ENCODE measurements at regions not wholly inside any gene's neighbourhood (a gene's known extent, or its start where the extent isn't known, plus 50 kb on each side); places are given as distances from the start of the nearest gene placed in this dataset.

GRCh38 chr20:11604339-11604738, 313.4 kb upstream of the BTBD3 start:
- H3K9ac ChIP-seq (ENCODE audit: low read depth in 1 of 3, low read length in 3 of 3): no peak overlapping the region
- H3K27me3 ChIP-seq (ENCODE audit: control insufficient read depth in 3 of 3, insufficient read depth in 3 of 3, low read length in 3 of 3): no peaks in the 10 kb centered on the region
- H3K9me3 ChIP-seq (ENCODE audit: control insufficient read depth in 3 of 3, low read length in 3 of 3): no peaks in the 10 kb centered on the region
- no peak overlapping the region for H3K27ac ChIP-seq (ENCODE audit: low read depth, low read length)
- H3K36me3 ChIP-seq (ENCODE audit: control insufficient read depth in 3 of 3, insufficient read depth in 3 of 3, low read length in 3 of 3): no peaks in the 10 kb centered on the region
- H3K4me3 ChIP-seq (ENCODE audit: low read length in 3 of 3): no peak overlapping the region
- H3K4me1 ChIP-seq (ENCODE audit: control insufficient read depth in 3 of 3, insufficient read depth in 3 of 3, low read length in 3 of 3): no peaks in the 10 kb centered on the region

GRCh38 chr20:11607047-11607446, 310.6 kb upstream of the BTBD3 start:
- Histone ChIP-seq H3K4me1 (ENCODE audit: control insufficient read depth in 3 of 3, insufficient read depth in 3 of 3, low read length in 3 of 3) (no peaks in the 10 kb centered on the region), H3K36me3 (ENCODE audit: control insufficient read depth in 3 of 3, insufficient read depth in 3 of 3, low read length in 3 of 3) (no peaks in the 10 kb centered on the region), H3K4me3 (ENCODE audit: low read length in 3 of 3) (no peak overlapping the region), H3K9me3 (ENCODE audit: control insufficient read depth in 3 of 3, low read length in 3 of 3) (no peaks in the 10 kb centered on the region), H3K27ac (ENCODE audit: low read depth, low read length) (no peak overlapping the region), H3K27me3 (ENCODE audit: control insufficient read depth in 3 of 3, insufficient read depth in 3 of 3, low read length in 3 of 3) (no peaks in the 10 kb centered on the region), H3K9ac (ENCODE audit: low read depth in 1 of 3, low read length in 3 of 3) (no peak overlapping the region)

GRCh38 chr20:11608736-11609135, 309.0 kb upstream of the BTBD3 start:
- Histone ChIP-seq H3K9me3 (ENCODE audit: control insufficient read depth in 3 of 3, low read length in 3 of 3) (no peaks in the 10 kb centered on the region), H3K4me1 (ENCODE audit: control insufficient read depth in 3 of 3, insufficient read depth in 3 of 3, low read length in 3 of 3) (no peaks in the 10 kb centered on the region), H3K27me3 (ENCODE audit: control insufficient read depth in 3 of 3, insufficient read depth in 3 of 3, low read length in 3 of 3) (no peaks in the 10 kb centered on the region), H3K27ac (ENCODE audit: low read depth, low read length) (no peak overlapping the region), H3K4me3 (ENCODE audit: low read length in 3 of 3) (no peak overlapping the region), H3K36me3 (ENCODE audit: control insufficient read depth in 3 of 3, insufficient read depth in 3 of 3, low read length in 3 of 3) (no peaks in the 10 kb centered on the region), H3K9ac (ENCODE audit: low read depth in 1 of 3, low read length in 3 of 3) (no peak overlapping the region)

- no peaks in the 10 kb centered on the region for H3K4me1 ChIP-seq (ENCODE audit: control insufficient read depth in 3 of 3, insufficient read depth in 3 of 3, low read length in 3 of 3)
- no peaks in the 10 kb centered on the region for H3K9me3 ChIP-seq (ENCODE audit: control insufficient read depth in 3 of 3, low read length in 3 of 3)
- H3K27me3 ChIP-seq (ENCODE audit: control insufficient read depth in 3 of 3, insufficient read depth in 3 of 3, low read length in 3 of 3): no peaks in the 10 kb centered on the region
- no peak overlapping the region for H3K9ac ChIP-seq (ENCODE audit: low read depth in 1 of 3, low read length in 3 of 3)
- H3K4me3 ChIP-seq (ENCODE audit: low read length in 3 of 3): no peak overlapping the region
- H3K27ac ChIP-seq (ENCODE audit: low read depth, low read length): no peak overlapping the region
- H3K36me3 ChIP-seq (ENCODE audit: control insufficient read depth in 3 of 3, insufficient read depth in 3 of 3, low read length in 3 of 3): no peaks in the 10 kb centered on the region
Measured at GRCh38 chr20:11624704-11625103, 293.0 kb upstream of the BTBD3 start.

GRCh38 chr20:11626551-11626950, 291.1 kb upstream of the BTBD3 start:
- Histone ChIP-seq H3K9me3 (ENCODE audit: control insufficient read depth in 3 of 3, low read length in 3 of 3) (no peaks in the 10 kb centered on the region), H3K9ac (ENCODE audit: low read depth in 1 of 3, low read length in 3 of 3) (no peak overlapping the region), H3K27me3 (ENCODE audit: control insufficient read depth in 3 of 3, insufficient read depth in 3 of 3, low read length in 3 of 3) (no peaks in the 10 kb centered on the region), H3K4me1 (ENCODE audit: control insufficient read depth in 3 of 3, insufficient read depth in 3 of 3, low read length in 3 of 3) (no peaks in the 10 kb centered on the region), H3K36me3 (ENCODE audit: control insufficient read depth in 3 of 3, insufficient read depth in 3 of 3, low read length in 3 of 3) (no peaks in the 10 kb centered on the region), H3K4me3 (ENCODE audit: low read length in 3 of 3) (no peak overlapping the region), H3K27ac (ENCODE audit: low read depth, low read length) (no peak overlapping the region)

- Histone ChIP-seq H3K36me3 (ENCODE audit: control insufficient read depth in 3 of 3, insufficient read depth in 3 of 3, low read length in 3 of 3) (no peaks in the 10 kb centered on the region), H3K27ac (ENCODE audit: low read depth, low read length) (no peak overlapping the region), H3K4me1 (ENCODE audit: control insufficient read depth in 3 of 3, insufficient read depth in 3 of 3, low read length in 3 of 3) (no peaks in the 10 kb centered on the region), H3K9me3 (ENCODE audit: control insufficient read depth in 3 of 3, low read length in 3 of 3) (no peaks in the 10 kb centered on the region), H3K27me3 (ENCODE audit: control insufficient read depth in 3 of 3, insufficient read depth in 3 of 3, low read length in 3 of 3) (no peaks in the 10 kb centered on the region), H3K9ac (ENCODE audit: low read depth in 1 of 3, low read length in 3 of 3) (no peak overlapping the region), H3K4me3 (ENCODE audit: low read length in 3 of 3) (no peak overlapping the region)
Measured at GRCh38 chr20:11642866-11643265, 274.8 kb upstream of the BTBD3 start.

GRCh38 chr20:11646359-11646758, 271.3 kb upstream of the BTBD3 start:
- Histone ChIP-seq H3K4me1 (ENCODE audit: control insufficient read depth in 3 of 3, insufficient read depth in 3 of 3, low read length in 3 of 3) (no peaks in the 10 kb centered on the region), H3K27ac (ENCODE audit: low read depth, low read length) (no peak overlapping the region), H3K9me3 (ENCODE audit: control insufficient read depth in 3 of 3, low read length in 3 of 3) (no peaks in the 10 kb centered on the region), H3K4me3 (ENCODE audit: low read length in 3 of 3) (no peak overlapping the region), H3K27me3 (ENCODE audit: control insufficient read depth in 3 of 3, insufficient read depth in 3 of 3, low read length in 3 of 3) (no peaks in the 10 kb centered on the region), H3K36me3 (ENCODE audit: control insufficient read depth in 3 of 3, insufficient read depth in 3 of 3, low read length in 3 of 3) (no peaks in the 10 kb centered on the region), H3K9ac (ENCODE audit: low read depth in 1 of 3, low read length in 3 of 3) (no peak overlapping the region)

- H3K36me3 ChIP-seq (ENCODE audit: control insufficient read depth in 3 of 3, insufficient read depth in 3 of 3, low read length in 3 of 3): no peaks in the 10 kb centered on the region
- no peak overlapping the region for H3K9ac ChIP-seq (ENCODE audit: low read depth in 1 of 3, low read length in 3 of 3)
- H3K4me3 ChIP-seq (ENCODE audit: low read length in 3 of 3): no peak overlapping the region
- H3K9me3 ChIP-seq (ENCODE audit: control insufficient read depth in 3 of 3, low read length in 3 of 3): no peaks in the 10 kb centered on the region
- no peaks in the 10 kb centered on the region for H3K4me1 ChIP-seq (ENCODE audit: control insufficient read depth in 3 of 3, insufficient read depth in 3 of 3, low read length in 3 of 3)
- H3K27me3 ChIP-seq (ENCODE audit: control insufficient read depth in 3 of 3, insufficient read depth in 3 of 3, low read length in 3 of 3): no peaks in the 10 kb centered on the region
- no peak overlapping the region for H3K27ac ChIP-seq (ENCODE audit: low read depth, low read length)
Measured at GRCh38 chr20:11650566-11650965, 267.1 kb upstream of the BTBD3 start.

GRCh38 chr20:11651138-11651537, 266.6 kb upstream of the BTBD3 start:
- H3K9me3 ChIP-seq (ENCODE audit: control insufficient read depth in 3 of 3, low read length in 3 of 3): no peaks in the 10 kb centered on the region
- no peaks in the 10 kb centered on the region for H3K36me3 ChIP-seq (ENCODE audit: control insufficient read depth in 3 of 3, insufficient read depth in 3 of 3, low read length in 3 of 3)
- H3K9ac ChIP-seq (ENCODE audit: low read depth in 1 of 3, low read length in 3 of 3): no peak overlapping the region
- no peaks in the 10 kb centered on the region for H3K27me3 ChIP-seq (ENCODE audit: control insufficient read depth in 3 of 3, insufficient read depth in 3 of 3, low read length in 3 of 3)
- H3K27ac ChIP-seq (ENCODE audit: low read depth, low read length): no peak overlapping the region
- no peaks in the 10 kb centered on the region for H3K4me1 ChIP-seq (ENCODE audit: control insufficient read depth in 3 of 3, insufficient read depth in 3 of 3, low read length in 3 of 3)
- no peak overlapping the region for H3K4me3 ChIP-seq (ENCODE audit: low read length in 3 of 3)

GRCh38 chr20:11651647-11652046, 266.0 kb upstream of the BTBD3 start:
- Histone ChIP-seq H3K36me3 (ENCODE audit: control insufficient read depth in 3 of 3, insufficient read depth in 3 of 3, low read length in 3 of 3) (no peaks in the 10 kb centered on the region), H3K9me3 (ENCODE audit: control insufficient read depth in 3 of 3, low read length in 3 of 3) (no peaks in the 10 kb centered on the region), H3K27me3 (ENCODE audit: control insufficient read depth in 3 of 3, insufficient read depth in 3 of 3, low read length in 3 of 3) (no peaks in the 10 kb centered on the region), H3K27ac (ENCODE audit: low read depth, low read length) (no peak overlapping the region), H3K4me3 (ENCODE audit: low read length in 3 of 3) (no peak overlapping the region), H3K4me1 (ENCODE audit: control insufficient read depth in 3 of 3, insufficient read depth in 3 of 3, low read length in 3 of 3) (no peaks in the 10 kb centered on the region), H3K9ac (ENCODE audit: low read depth in 1 of 3, low read length in 3 of 3) (no peak overlapping the region)

GRCh38 chr20:11652128-11652527, 265.6 kb upstream of the BTBD3 start:
- no peaks in the 10 kb centered on the region for H3K27me3 ChIP-seq (ENCODE audit: control insufficient read depth in 3 of 3, insufficient read depth in 3 of 3, low read length in 3 of 3)
- H3K4me1 ChIP-seq (ENCODE audit: control insufficient read depth in 3 of 3, insufficient read depth in 3 of 3, low read length in 3 of 3): no peaks in the 10 kb centered on the region
- H3K9ac ChIP-seq (ENCODE audit: low read depth in 1 of 3, low read length in 3 of 3): no peak overlapping the region

More at GRCh38 chr20:11652128-11652527, 265.6 kb upstream of the BTBD3 start:
- no peak overlapping the region for H3K27ac ChIP-seq (ENCODE audit: low read depth, low read length)
- no peaks in the 10 kb centered on the region for H3K36me3 ChIP-seq (ENCODE audit: control insufficient read depth in 3 of 3, insufficient read depth in 3 of 3, low read length in 3 of 3)
- no peaks in the 10 kb centered on the region for H3K9me3 ChIP-seq (ENCODE audit: control insufficient read depth in 3 of 3, low read length in 3 of 3)
- H3K4me3 ChIP-seq (ENCODE audit: low read length in 3 of 3): no peak overlapping the region

Data from skeletal muscle tissue (tissue), 3 donors.